HG02763 (cell line): ENCODE measurements at regions not wholly inside any gene's neighbourhood (a gene's known extent, or its start where the extent isn't known, plus 50 kb on each side); places are given as distances from the start of the nearest gene placed in this dataset.
"Not testable (repeated sequence)": the region's sequence is repeated elsewhere in the genome, so short reads cannot be mapped to it uniquely, and the experiment has no call there.

ENCODE experiments used
- ATAC-seq: cut with Tn5 transposase; IDR thresholded peaks from one replicate; pipeline ENCODE4 v1.9.1; 2021; ENCODE audit warnings: mild to moderate bottlenecking, moderate library complexity; ENCODE audit not compliant: unreplicated experiment

DNA sequence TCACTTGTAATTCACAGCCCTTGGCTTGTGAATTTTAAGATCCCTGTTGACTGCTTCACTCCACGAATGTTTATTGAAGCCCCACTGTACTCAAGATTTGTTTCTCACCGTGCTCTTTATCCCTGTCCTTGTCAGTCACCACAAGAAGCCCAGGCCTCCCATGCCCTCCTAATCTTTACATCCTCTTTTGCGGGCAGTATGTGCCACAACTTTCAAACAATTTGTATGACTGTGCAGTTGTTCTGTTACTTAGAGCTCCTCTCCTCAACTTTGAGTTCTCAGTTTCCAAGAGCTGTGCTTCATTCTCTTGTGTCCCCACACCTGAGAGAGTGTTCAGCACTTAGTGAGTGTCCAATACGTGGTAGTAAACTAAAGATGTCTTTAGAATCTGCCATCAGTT is 467.7 kb downstream of the NKX6-1 start:
- ATAC-seq: no peak

- ATAC-seq: no peak
These were observed 470.8 kb downstream of the NKX6-1 start for GRCh38 chr4:84028340-84028739.

DNA sequence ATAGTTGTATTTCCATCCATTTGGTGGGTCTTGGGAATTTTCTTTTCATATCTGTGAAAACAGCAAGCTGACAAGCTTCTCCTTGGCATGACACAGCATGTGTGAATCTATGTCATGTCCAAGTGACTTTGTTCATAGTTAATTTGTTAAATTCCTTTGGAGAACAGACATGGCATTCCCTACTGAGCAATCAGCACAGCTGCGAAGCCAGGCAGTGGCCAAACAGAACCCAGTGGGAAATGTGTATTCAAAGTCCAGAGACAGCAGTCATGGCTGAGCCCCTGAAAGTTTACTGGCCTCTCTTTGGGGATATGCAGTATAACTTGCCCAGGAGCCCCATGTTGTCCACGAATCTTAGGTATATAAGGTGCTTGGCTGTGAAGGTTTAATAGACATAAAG is 474.7 kb downstream of the NKX6-1 start:
- ATAC-seq: no peak

DNA sequence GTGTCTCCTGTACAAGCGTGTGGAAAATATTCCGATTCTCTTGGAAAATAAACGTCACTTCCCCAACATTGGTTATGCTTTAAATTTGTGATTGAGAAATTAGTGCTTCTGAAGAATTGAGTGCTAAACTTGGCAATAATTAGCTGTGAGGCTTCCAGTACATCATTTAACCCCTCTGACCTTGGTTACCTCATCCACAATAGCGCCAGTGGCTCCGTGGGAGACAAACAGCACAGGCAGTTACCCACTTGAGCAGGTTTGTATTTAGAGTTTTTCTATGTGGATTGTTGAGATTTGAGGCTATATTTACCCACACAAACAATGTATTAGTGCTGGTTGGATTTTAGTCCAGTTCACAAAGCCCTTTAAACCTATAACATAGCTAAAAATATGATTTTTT is 476.5 kb downstream of the NKX6-1 start:
- no peak for ATAC-seq

- no peak for ATAC-seq
These were observed 479.5 kb downstream of the NKX6-1 start for GRCh38 chr4:84019626-84020025.

- ATAC-seq: no peak
These were observed 467.1 kb downstream of the GPAT3 start for GRCh38 chr4:84003046-84003445.

DNA sequence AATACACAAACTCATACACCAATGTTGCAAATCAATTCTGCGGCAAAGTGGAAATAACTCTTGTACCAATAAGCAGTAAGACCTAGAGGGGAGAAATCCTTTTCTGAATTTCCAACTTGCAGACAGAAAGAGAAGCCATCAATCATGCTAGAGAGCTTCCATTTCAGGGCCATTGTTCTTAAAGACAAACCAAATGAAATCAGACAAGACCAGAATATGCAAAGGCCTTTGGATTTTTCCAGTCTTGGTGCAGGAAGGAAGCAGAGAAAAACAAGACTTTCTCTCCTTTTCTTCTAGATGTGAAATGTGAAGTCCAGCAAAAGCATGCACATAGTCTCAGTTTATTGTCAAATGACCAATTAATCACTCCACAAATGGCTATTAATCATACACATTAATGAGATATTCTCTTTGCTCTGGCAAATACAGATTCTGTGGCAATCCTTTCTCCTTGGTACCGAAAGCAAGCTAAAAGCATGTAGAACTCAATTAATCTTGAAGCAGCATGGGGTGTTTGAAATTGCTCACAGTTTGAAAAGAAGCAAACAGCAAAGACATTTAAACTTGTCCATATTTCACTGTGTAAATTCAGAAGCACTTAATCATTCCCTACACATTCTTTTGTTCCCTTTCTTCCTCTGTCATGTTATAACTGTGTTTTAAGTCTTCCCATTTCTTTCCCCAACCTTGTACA is 466.1 kb downstream of the GPAT3 start:
- no peak for ATAC-seq

- ATAC-seq: no peak
These were observed 460.3 kb downstream of the GPAT3 start for GRCh38 chr4:83996254-83996653.

DNA sequence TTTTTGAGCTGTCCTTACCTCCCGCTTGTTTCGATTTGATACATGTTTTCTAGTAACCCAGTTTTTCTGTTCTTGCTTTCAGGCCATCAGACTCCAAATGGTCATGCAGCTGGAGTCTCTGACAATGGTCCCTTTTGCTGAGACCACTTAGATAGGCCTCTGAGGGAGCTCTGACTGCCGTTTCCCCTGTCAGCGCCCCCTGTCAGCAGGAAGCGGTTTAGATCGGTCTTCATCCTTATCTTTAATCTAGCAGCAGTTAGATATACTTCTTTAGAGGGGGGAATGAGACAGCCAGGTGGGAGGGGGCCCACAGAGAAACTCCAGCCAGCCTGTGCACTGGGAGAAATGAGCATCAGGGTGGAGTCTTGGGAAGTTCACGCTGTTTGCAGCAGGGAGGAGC is 457.9 kb downstream of the GPAT3 start:
- no peak for ATAC-seq

DNA sequence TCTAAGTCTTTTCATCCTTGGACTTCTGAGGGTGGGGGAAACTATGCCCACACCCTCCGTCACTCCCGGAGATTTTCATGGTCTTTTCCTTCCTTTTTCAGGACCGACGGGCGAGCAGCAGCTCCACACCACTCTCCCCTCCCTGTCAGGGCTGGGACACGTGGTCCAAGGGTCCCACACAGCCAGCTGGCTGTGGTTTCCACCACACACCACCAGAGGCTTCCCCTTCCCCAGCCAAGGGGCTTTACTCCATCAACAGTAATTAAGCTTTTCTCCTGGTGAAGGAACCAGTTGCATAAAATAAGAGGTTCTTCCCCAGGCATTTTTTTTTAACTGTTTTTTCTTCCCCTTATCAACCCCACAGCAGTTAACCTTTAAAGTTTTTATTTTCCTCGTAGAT is 453.9 kb downstream of the GPAT3 start:
- no peak for ATAC-seq

GRCh38 chr4:83981156-83981555 is 445.2 kb downstream of the GPAT3 start:
- ATAC-seq: no peak

DNA sequence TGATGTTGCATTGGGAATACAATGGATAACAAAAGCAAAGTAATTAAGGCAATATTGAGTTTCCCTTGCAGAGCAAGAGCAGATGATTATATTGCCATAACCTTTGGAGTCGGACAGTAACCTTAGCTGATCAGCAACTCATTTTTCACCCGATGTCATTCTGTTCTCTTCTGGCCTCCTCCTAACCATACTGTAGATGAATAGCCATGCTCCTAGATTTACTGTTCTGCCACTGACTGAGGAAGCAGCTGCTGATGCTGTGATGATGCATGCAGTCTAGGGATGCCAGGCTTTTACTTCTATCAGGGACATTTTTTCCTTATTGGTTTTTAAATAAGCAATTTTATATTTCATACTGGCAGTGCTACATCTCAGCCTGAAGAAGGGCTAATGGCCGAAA is 443.9 kb downstream of the GPAT3 start:
- ATAC-seq: no peak

DNA sequence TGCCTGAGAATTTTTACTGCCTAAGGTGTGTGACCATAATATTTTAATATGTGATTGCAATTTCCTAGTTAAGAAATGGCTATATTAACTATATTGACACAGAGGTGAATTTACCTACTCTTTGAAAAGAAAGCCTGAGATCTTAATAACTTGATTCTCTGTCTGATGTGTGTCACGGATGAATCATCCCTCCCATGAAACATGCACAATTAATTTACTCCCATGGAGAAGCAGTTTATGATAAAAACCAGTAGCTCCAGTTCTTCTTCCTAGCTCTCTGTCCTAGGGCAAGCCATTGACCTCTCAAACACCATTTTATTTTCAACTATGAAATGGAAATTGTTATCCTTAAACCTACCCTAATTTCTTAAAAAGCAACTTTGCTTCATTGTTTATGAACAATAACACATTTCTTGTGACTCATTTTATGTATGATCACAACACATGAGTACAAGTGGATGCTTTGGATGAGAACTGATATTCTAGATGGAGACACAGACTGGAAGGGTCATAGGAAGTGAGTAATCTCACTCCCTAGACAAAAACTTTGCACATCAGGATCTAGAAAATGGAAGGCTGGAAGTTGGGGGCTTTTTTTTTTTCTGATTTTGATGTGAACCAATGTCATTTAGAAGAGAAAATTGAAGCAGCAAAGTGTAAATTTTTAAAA is 438.3 kb downstream of the GPAT3 start:
- no peak for ATAC-seq

DNA sequence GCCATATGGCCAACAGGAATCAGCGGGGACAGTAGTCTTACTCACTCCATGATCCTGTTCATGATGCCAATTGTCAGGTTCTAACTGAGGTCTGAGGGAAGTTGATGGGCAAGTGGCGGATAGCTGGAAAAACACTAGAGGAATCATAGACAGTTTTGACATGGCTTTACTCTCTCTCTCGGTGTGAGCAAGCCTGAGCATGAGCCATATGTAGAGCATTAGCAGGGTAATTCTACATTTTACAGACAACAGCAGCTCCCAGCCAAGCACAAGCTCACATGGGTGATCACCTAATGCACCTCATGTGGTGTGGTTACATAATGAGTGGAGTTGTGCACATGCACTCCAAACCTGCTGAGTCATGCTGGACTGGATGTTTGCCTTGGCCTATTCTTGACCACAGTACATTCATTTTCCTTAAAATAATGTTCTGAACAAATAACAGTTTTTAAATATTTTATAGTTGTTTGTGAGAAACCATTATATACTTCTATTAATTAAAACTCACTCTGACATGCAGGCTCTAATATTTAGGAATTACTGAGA is 429.2 kb downstream of the GPAT3 start:
- ATAC-seq: no peak

GRCh38 chr4:83962492-83962891 is 426.6 kb downstream of the GPAT3 start:
- ATAC-seq: no peak

- ATAC-seq: no peak
These were observed 425.7 kb downstream of the GPAT3 start for GRCh38 chr4:83961575-83961974.

DNA sequence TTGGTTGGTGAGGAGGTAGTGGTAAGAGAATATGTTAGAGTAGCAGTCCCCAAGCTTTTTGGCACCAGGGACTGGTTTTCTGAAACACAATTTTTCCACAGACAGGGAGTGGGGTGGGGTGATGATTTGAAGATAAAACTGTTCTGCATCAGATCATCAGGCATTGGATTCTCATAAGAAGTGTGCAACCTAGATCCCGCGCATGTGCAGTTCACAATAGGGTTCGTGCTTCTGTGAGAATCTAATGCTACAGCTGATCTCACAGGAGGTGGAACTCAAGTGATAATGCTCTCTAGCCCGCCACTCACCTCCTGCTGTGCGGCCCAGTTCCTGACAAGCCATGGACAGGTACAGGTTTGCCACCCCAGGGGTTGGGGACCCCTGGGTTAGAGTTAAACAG is 423.3 kb downstream of the GPAT3 start:
- no peak for ATAC-seq

GRCh38 chr4:83947830-83948193 is 411.9 kb downstream of the GPAT3 start:
- no peak for ATAC-seq

GRCh38 chr4:83947125-83947829 is 411.4 kb downstream of the GPAT3 start:
- no peak for ATAC-seq

DNA sequence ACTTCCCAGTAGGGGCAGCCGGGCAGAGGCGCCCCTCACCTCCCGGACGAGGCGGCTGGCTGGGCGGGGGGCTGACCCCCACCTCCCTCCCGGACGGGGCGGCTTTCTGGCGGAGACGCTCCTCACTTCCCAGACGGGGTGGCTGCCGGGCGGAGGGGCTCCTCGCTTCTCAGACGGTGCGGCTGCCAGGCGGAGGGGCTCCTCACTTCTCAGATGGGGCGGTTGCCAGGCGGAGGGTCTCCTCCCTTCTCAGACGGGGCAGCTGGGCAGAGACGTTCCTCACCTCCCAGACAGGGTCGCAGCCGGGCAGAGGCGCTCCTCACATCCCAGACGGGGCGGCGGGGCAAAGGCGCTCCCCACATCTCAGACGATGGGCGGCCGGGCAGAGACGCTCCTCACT is 407.8 kb downstream of the GPAT3 start:
- ATAC-seq: not testable (repeated sequence)

GRCh38 chr4:83932750-83933391 is 397.0 kb downstream of the GPAT3 start:
- ATAC-seq: no peak
